HG02623 (cell line): ENCODE measurements at regions not wholly inside any gene's neighbourhood (a gene's known extent, or its start where the extent isn't known, plus 50 kb on each side); places are given as distances from the start of the nearest gene placed in this dataset.

Source experiments
- ATAC-seq: cut with Tn5 transposase; IDR thresholded peaks from one replicate; pipeline ENCODE4 v1.9.1; 2021; ENCODE audit warnings: moderate library complexity; ENCODE audit not compliant: unreplicated experiment

- ATAC-seq, result no peak
Measured at GRCh38 chr12:58557661-58558060, 362.6 kb downstream of the LRIG3 start.

DNA sequence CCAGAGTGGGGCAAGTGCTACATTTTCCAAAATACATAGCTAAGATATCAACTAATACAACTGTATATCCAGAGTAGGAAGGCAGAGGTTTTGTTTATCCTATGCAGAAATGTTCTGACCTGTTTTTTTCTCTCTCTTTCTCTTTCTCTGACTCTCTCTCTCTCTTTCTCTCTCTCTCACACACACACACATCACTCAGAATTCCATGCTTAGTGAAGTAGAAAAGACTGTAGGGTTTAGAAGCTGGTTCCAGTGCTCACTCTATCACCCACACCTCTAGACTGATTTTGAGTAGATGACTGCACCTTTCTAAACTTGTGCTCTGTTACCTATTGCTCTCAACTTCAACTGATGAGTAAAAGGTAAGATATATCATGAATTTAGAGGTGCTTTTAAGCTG is 356.7 kb downstream of the LRIG3 start:
- no peak for ATAC-seq

DNA sequence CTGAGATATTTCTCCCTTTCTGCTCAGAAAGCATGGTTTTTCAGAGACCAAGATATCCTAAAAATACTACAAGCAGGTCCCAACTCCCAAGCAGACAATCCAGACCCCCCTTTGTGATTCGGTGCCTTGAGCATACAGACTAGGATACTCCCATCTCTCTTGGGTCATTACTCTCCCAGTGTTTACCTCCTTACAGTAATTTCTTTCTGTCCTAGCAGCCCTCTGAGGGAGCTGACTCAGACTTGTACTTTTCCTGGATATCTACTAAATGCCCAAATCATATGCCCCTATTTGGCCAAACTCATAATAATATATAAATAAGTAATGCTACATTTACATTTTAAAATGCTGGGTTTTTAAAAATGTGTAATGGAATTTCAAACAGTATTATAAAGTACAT is 355.6 kb downstream of the LRIG3 start:
- no peak for ATAC-seq

GRCh38 chr12:58566599-58566998 is 353.7 kb downstream of the LRIG3 start:
- no peak for ATAC-seq

GRCh38 chr12:58567189-58567588 is 353.1 kb downstream of the LRIG3 start:
- no peak for ATAC-seq

GRCh38 chr12:58570411-58570810 is 349.9 kb downstream of the LRIG3 start:
- no peak for ATAC-seq

GRCh38 chr12:58575256-58575655 is 345.0 kb downstream of the LRIG3 start:
- no peak for ATAC-seq

DNA sequence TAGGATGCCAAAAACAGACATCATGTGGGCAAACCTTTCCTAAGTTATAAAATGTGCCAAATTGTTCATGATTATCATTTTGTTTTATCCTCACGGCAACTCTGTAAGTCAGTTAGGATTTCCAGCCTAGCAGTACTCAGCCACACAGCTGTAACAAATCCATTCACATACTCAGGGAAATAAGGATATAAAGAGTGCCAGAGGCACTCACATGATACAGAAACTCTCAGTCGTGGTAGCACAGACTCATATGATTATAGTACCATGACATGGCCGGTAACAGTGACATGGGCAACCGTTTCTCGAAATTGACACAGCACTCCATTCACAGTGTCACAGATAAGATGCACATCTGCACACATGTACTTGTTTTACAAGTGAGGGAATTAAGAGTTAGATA is 344.2 kb downstream of the LRIG3 start:
- ATAC-seq, result no peak

DNA sequence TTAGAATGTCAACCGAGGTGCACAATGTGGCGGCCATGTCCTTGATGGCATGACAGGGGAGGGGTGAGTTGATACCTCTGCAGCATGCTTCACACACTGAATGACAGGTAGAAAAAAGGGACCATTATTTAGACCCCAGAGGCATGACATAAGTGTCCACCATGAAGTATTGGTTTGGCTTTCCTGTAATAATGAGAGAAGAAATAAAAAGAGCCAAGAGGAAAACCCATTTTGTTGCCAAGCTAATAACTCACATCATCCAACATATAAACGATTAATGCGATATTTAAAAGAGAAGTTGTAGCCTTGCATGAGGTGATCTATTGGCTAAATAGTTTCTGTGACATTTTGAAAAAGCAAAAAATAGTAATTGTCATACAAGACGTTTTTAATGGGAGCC is 343.4 kb downstream of the LRIG3 start:
- ATAC-seq, result no peak

GRCh38 chr12:58580095-58580494 is 340.2 kb downstream of the LRIG3 start:
- no peak for ATAC-seq

- ATAC-seq, result no peak
Measured at GRCh38 chr12:58583529-58583928, 336.8 kb downstream of the LRIG3 start.

- ATAC-seq, result no peak
Measured at GRCh38 chr12:58583940-58584339, 336.4 kb downstream of the LRIG3 start.

- no peak for ATAC-seq
Measured at GRCh38 chr12:58584880-58585279, 335.4 kb downstream of the LRIG3 start.

DNA sequence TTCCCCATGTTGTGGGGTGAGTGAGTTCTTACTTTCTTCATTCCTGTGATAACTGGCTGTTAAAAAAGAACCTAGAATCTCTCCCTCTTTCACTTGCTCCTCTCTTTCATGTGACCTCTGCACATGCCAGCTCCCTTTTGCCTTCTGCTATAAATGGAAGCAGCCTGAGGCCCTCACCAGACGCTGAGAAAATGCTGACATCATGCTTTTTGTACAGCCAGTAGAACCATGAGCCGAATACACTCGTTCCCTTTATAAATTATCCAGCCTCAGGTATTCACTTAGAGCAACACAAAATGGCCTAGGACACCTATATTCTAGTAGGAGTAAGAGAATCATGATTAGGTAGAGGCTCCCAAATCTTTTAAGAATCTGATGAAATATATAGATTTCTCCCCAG is 333.5 kb downstream of the LRIG3 start:
- ATAC-seq, result no peak

DNA sequence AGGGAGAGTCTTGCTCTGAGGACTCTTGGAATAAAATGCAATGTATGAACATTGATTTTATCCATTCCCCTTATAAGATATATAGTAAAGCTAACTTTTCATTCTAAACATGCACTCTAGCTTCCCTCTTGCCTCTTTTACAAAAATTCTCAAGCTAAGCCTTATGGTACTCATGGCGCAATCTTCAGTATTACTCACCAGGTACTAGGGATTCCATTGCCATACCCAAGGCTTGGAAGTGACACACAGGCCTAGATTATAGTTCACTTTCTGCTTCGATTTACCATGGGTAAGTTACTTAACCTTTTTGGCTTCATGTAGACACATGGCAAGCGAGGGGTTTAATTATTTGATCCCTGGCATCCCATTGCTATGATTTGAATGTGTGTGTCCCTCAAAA is 331.5 kb downstream of the LRIG3 start:
- ATAC-seq, result no peak

DNA sequence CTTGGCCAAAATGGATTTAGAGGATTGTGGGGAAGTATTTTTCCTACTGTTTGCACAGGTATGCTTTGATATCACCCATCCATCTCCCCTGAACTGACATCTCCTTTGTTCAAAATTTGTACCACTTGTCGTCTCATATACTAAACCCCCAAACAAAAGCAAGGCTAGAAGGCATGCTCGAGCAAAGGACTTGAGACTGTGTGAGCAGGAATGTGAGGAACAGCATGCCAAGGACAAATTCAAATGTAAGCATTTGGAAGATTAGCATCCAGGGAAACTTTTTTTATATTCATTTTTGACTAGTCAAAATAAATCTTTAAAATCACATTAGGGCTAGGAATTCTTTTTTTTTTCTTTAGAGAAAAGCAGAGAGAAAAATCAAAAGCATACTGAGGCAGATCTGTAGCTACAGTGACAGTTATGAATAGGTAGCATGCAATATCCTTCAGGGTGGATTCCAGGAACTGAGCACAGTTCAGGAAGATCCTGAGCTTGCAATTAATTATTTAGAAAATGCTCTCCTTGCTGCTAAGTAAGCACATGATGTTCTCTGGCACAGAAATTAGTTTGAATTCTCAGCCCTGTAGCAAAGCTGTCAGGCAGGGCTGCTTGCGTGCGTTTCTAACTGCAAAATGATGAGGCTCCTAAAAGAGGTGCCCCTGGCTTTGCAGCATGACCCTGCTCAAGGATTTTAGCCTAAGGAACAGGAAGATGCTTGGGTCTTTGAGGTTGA is 327.7 kb downstream of the LRIG3 start:
- ATAC-seq, result no peak

DNA sequence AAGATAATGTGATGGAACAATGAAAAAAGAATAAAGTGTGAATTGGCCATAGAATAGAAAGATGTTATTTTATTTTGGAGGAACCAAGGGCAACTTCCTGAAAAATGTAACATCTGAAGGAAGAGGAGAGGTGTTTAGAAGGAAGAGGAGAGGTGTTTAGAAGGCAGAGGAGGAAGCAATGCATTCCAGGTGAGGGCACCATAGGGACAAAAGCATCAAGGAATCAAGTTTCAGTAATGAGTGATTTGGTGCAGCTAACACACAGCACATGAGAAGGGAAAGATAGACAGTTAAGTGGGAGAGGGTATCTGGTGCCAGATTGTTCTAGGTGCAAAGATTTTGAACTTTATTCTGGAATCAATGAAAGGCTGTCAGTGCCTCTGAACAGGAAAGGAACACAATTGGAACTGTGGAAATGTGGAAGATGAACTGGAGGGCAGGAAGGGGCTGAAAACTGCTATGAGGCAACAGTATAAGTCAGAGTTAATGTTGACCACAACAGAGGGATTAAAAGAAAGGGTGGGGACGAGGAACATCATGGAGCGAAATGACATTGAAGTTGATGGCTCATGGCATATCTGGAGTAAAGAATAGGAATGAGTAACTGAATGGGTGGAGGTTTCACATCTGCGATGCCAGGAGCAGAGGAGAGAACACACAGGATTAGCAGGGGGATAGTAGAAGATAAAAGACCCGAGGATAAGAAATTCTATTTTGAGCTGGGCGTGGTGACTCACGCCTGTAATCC is 326.6 kb downstream of the LRIG3 start:
- no peak for ATAC-seq

- no peak for ATAC-seq
Measured at GRCh38 chr12:58596381-58596780, 323.9 kb downstream of the LRIG3 start.

DNA sequence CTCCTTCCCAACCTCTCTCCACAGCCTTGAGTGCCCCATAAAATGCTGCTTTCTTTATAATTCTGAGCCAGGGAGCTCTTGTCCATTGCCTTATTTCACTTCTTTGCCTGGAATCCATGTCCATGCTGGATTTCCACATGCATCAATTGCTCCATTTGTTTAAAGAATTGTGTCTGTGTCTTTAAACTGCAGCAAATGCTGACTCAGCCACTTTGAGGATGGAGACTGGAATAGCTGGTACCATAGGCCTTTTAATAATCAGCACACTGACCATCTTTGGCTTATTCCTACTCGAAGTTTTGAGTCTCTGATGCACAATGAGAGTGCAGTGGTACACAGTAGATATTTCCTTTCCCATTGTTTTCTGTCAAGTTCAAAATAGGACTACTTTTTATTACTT is 318.8 kb downstream of the LRIG3 start:
- no peak for ATAC-seq

DNA sequence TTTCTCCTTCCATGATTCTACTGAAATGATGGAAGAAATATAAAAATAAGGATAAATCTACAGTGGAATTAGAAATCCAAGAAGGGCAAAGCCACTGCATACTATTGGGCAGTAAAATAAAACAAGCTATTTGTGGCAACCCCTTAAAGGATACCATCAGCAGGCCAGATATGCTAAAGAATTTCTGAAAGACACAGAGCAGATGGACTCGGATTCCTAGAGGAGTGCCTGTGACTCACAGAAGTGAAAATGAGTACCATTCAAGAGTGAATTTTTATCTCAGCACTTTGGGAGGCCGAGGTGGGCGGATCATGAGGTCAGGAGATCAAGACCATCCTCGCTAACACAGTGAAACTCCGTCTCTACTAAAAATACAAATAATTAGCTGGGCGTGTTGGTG is 318.1 kb downstream of the LRIG3 start:
- no peak for ATAC-seq

DNA sequence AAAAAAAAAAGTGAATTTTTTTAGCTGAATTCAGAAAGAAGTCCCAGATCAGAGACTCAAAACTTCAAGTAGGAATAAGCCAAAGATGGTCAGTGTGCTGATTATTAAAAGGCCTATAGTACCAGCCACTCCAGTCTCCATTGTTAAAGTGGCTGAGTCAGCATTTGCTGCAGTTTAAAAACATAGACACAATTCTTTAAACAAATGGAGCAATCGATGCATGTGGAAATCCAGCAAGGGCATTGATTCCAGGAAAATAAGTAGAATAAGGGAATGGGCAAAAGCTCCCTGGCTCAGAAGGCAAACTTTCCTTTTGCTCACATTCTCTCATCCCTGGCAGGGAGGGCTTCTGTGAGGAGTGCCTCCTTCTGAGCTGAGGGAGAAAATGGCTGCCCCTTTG is 317.6 kb downstream of the LRIG3 start:
- no peak for ATAC-seq

- ATAC-seq, result no peak
Measured at GRCh38 chr12:58607805-58608204, 312.5 kb downstream of the LRIG3 start.

- no peak for ATAC-seq
Measured at GRCh38 chr12:58608711-58609110, 311.6 kb downstream of the LRIG3 start.
